Activated T-cell treated with anti-CD3 and anti-CD28 coated beads, Interleukin-2, amount 50 U/mL, for 4 hours (primary cell): ENCODE measurements at regions not wholly inside any gene's neighbourhood (a gene's known extent, or its start where the extent isn't known, plus 50 kb on each side); places are given as distances from the start of the nearest gene placed in this dataset.
A peak's percentile ranks its signal among the peaks of the same experiment; 100 is the strongest.
"Not testable (repeated sequence)": the region's sequence is repeated elsewhere in the genome, so short reads cannot be mapped to it uniquely, and the experiment has no call there.

Source experiments
- ATAC-seq, 2 donors: fragments of 200-7000 bp; cut with Tn5 transposase; one replicate each; pipeline ENCODE4 v1.10.0; 2021
- DNase-seq: peaks from one replicate; pipeline ENCODE4 v3.0.0-alpha.2; 2020
- H3K27me3 Mint-ChIP-seq: one replicate; pipeline ENCODE4 v1.8.0; 2021; ENCODE audit warnings: low read depth, mixed read lengths
- H3K36me3 Mint-ChIP-seq: one replicate; pipeline ENCODE4 v1.8.0; 2022; ENCODE audit warnings: mixed read lengths; ENCODE audit not compliant: insufficient read depth
- H3K4me1 Mint-ChIP-seq: one replicate; pipeline ENCODE4 v1.8.0; 2021; ENCODE audit warnings: low read depth, mixed read lengths
- H3K4me3 Mint-ChIP-seq: one replicate; pipeline ENCODE4 v1.8.0; 2021; ENCODE audit warnings: mild to moderate bottlenecking, moderate library complexity, mixed read lengths
- H3K9me3 Mint-ChIP-seq: one replicate; pipeline ENCODE4 v1.8.0; 2021; ENCODE audit warnings: mixed read lengths

DNA sequence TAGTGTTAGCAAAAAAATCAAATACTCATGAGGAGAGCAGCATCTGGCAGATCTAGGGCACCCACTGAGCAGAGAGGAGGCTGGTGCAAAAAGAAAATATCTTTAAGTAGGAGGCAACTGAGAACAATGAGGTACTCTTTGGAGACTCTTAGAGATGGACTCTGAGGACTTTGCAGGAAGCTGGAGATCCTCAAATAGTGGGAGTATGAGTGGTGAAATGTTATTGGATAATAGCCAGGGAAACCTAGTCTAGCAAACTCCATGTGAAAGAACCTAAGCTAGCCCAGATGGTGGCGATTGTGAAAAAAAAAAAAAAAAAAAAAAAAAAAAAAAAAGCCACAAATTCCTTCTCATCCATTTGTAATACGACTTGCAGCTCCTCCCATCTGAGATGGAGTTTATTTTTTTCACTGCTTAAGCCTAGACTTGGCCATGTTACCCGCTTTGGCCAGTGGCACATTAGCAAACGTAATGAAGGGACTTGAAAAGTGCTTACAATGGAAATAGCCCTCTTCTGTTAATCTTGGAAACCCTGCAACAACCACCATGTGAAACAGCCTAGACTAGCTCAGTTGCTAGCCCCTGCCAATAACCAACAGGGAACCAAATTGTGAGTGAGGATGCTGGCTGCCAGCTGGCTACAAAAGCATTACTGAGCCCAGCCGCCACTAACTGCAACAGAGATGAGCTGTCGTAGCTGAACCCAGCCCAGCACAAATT is 476.2 kb downstream of the KLF12 start:
- no peak overlapping the region for H3K4me3 Mint-ChIP-seq
- DNase-seq (no peak), ATAC-seq (no peak)
- no peaks in the 10 kb centered on the region for H3K4me1 Mint-ChIP-seq
- H3K36me3 Mint-ChIP-seq: no peaks in the 10 kb centered on the region
- no peaks in the 10 kb centered on the region for H3K27me3 Mint-ChIP-seq
- H3K9me3 Mint-ChIP-seq: no peaks in the 10 kb centered on the region

DNA sequence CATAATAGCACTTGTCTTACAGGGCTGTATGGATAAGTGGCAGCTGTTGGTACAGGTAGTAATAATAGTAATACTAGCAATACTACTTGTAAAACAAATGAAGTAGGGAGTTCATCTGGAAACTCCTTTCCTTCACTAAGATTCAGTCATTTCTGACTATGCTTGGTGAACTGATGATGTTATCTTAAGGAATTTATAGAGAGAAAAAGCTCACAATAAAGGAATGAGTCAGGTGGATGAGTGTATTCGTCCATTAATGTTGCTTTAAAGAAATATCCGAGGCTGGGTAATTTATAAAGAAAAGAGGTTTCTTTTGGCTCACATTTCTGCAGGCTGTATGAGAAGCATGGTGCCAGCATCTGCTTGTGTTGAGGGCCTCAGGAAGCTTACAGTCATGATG is 477.3 kb downstream of the KLF12 start:
- H3K9me3 Mint-ChIP-seq: no peaks in the 10 kb centered on the region
- H3K4me1 Mint-ChIP-seq: no peaks in the 10 kb centered on the region
- no peaks in the 10 kb centered on the region for H3K36me3 Mint-ChIP-seq

DNA sequence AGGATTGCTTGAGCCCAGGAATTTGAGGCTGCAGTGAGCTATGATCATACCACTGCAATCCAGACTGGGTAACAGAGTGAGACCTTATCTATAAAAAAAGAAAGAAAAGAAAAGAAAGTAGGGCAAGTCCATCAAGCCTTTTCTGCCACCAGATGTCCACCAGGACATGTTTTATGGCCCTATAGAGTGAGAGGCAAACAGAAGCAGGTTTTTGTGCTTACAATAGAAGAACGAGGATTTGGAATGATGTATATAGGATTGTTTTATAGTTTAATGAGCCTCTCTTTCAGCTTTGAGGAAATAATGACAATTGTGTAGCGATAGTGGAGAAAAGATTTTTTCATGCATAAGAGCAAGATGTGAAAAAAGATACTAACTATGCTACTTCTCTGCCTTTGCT is 480.5 kb downstream of the KLF12 start:
- H3K4me1 Mint-ChIP-seq: no peaks in the 10 kb centered on the region
- peaks cover 4% of the 10 kb centered on the region for H3K9me3 Mint-ChIP-seq

More for the DNA sequence above, 477.3 kb downstream of the KLF12 start:
- ATAC-seq: no peak
- DNase-seq: no peak
- Mint-ChIP-seq H3K4me3 (no peak overlapping the region), H3K27me3 (no peaks in the 10 kb centered on the region)

DNA sequence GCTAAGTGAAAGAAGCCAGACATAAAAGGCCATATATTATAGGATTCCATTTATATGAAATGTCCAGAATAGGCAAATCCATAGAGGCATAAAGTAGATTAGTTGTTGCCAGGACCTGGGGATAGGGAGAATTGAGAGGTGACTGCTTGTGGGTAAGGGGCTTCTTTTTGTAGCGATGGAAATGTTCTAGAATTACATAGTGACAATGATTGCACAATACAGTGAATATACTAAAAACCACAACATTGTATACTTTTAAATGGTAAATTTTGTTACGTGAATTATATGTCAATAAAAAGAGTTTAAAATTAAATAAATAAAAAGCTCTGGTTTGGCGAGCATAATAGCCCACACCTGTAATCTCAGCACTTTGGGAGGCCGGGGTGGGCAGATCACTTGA is 486.8 kb downstream of the KLF12 start:
- H3K9me3 Mint-ChIP-seq: peaks cover 7% of the 10 kb centered on the region
- no peaks in the 10 kb centered on the region for H3K4me1 Mint-ChIP-seq
- peaks cover 2% of the 10 kb centered on the region for H3K27me3 Mint-ChIP-seq
- H3K36me3 Mint-ChIP-seq: no peaks in the 10 kb centered on the region
- no peak overlapping the region for H3K4me3 Mint-ChIP-seq
- DNase-seq: no peak
- ATAC-seq: no peak

More for the DNA sequence above, 480.5 kb downstream of the KLF12 start:
- H3K4me3 Mint-ChIP-seq: no peak overlapping the region
- no peaks in the 10 kb centered on the region for H3K36me3 Mint-ChIP-seq
- peaks cover 2% of the 10 kb centered on the region for H3K27me3 Mint-ChIP-seq
- DNase-seq (no peak), ATAC-seq (no peak)

DNA sequence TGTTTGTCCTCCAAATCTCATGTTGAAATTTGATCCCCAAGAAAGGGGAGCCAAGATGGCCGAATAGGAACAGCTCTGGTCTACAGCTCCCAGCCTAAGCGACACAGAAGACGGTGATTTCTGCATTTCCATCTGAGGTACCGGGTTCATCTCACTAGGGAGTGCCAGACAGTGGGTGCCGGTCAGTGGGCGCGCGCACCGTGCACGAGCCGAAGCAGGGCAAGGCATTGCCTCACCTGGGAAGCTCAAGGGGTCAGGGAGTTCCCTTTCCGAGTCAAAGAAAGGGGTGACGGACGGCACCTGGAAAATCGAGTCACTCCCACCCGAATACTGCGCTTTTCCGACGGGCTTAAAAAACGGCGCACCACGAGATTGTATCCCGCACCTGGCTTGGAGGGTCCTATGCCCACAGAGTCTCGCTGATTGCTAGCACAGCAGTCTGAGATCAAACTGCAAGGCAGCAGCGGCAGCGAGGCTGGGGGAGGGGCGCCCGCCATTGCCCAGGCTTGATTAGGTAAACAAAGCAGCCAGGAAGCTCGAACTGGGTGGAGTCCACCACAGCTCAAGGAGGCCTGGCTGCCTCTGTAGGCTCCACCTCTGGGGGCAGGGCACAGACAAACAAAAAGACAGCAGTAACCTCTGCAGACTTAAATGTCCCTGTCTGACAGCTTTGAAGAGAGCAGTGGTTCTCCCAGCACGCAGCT is 493.6 kb downstream of the KLF12 start:
- H3K36me3 Mint-ChIP-seq, H3K9me3 Mint-ChIP-seq, H3K27me3 Mint-ChIP-seq, H3K4me1 Mint-ChIP-seq, H3K4me3 Mint-ChIP-seq, DNase-seq, ATAC-seq: not testable (repeated sequence)

DNA sequence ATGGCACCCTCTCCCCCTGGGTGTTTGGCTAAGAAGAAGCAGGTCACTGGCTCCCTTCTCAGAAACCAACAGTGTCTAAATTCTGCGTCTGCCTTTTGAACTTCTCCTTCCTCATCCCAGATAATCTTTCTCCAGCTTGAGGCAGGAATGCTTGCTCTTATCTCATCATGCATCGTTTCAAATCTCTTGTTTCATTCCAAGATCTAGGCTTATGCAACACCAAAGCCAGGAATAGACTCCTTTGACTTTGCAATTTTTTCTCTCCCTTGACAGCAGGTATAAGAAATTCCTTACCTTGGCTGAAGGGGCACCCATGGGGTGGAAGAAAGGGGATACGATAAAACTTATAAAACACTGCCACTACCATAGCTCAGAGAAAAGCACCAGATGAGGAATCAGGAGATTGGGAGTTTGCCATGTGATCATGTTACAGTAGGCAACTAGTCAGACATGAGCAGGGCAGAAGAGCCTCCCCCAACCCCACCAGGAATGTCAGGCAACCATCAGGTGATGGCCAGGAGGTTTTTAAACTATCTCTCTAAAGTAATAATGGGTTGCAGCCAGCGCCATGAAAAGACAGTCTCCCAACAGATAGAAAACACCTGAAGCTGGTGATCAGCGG is 498.9 kb downstream of the KLF12 start:
- H3K27me3 Mint-ChIP-seq: peaks cover 2% of the 10 kb centered on the region
- no peak overlapping the region for H3K4me3 Mint-ChIP-seq
- no peak for DNase-seq
- no peaks in the 10 kb centered on the region for H3K36me3 Mint-ChIP-seq
- ATAC-seq: no peak
- H3K4me1 Mint-ChIP-seq: peaks cover 15% of the 10 kb centered on the region
- no peaks in the 10 kb centered on the region for H3K9me3 Mint-ChIP-seq

DNA sequence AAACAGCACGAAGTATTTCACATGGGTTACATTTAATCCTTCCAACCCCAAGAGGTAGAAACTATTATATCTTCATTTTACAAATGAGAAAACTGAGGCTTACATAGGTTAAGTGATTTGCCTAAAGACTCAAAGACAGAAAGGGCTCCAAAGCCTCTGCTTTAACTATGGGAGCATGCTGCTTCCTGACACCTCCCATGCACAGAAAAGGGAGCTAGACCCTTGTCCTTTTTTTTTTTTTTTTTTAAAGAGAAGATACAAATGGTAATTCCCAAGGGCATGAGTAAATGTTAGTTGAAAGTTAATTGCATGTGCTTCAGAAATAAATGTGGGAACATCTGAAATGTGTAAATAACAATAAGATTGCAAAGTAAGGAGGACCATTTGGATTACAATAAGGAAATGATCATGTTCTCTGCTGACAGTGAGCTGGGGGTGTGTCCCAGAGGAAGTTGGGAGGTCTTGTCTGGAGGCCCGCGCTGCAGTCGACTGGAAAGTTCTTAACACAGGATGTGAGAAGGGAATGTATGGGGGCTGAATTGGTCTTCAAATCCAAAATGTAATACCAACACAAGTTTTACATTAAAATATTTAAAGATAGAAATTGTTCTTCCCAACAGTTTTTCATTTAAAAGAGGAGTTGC is 500.3 kb downstream of the KLF12 start:
- ATAC-seq: no peak
- no peak overlapping the region for H3K4me3 Mint-ChIP-seq
- H3K36me3 Mint-ChIP-seq: no peaks in the 10 kb centered on the region
- H3K4me1 Mint-ChIP-seq: peaks cover 15% of the 10 kb centered on the region
- H3K9me3 Mint-ChIP-seq: no peaks in the 10 kb centered on the region
- DNase-seq: no peak
- H3K27me3 Mint-ChIP-seq: peaks cover 2% of the 10 kb centered on the region

DNA sequence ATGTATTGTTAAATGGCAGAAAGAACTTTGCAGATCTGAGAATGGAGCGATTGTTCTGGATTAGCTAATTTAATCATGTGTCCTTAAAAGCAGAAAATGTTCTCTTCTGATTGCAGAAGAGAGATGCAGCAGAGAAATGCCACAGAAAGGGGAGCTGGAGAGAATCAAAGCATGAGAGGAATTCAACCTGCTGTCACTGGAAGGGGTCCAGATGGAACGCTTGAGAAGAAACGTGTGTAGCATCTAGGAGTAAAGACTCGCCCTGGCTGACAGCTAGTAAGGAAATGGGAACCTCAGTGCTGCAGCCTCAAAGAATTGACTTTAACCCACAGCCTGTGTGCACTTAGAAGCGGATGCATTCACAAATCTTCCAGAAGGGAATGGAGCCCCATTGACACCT is 502.8 kb downstream of the KLF12 start:
- Mint-ChIP-seq H3K36me3 (peaks cover 2% of the 10 kb centered on the region), H3K9me3 (no peaks in the 10 kb centered on the region), H3K4me1 (peaks cover 18% of the 10 kb centered on the region), H3K27me3 (no peaks in the 10 kb centered on the region), H3K4me3 (no peak overlapping the region)
- ATAC-seq (no peak), DNase-seq (no peak)

DNA sequence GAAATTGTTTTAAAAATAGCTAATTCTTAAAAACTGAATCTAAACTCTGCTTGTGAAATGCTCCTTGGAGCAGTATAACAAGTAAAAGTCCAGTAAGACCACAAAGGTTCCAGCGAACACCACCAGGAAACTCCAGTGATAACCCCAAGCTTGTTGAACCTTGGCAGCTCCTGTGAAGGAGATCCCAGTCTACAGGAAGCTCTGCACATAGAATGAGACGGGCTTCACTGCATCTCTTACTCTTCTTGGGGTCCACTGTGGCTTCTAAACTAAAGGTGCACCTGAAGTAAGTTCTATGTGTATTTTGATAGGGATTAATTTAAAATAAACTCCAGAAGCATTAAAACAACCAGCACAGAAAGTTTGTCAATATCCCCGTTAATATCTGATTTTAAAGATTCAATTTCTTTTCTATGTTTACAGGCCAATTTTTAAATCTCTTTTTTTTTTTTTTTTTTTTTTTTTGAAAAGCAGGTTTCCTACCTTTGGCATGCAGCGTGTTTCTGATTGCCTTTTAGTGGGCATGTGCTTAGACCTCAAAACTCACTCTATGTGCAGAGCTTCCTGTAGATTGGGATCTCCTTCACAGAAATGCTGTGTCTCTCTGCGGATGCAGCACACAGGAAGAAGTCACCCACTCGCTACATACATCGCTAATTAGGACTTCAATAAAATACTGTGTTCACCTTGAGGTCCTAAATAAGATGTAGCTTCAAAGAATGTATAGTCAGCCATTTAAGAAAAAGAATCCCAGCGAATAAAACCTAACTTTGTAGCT is 508.5 kb downstream of the KLF12 start:
- Mint-ChIP-seq H3K4me3 (no peak overlapping the region), H3K9me3 (no peaks in the 10 kb centered on the region), H3K4me1 (peaks cover 36% of the 10 kb centered on the region), H3K36me3 (peaks cover 2% of the 10 kb centered on the region), H3K27me3 (no peaks in the 10 kb centered on the region)
- DNase-seq: no peak
- ATAC-seq: peak; percentile 28 to 60

DNA sequence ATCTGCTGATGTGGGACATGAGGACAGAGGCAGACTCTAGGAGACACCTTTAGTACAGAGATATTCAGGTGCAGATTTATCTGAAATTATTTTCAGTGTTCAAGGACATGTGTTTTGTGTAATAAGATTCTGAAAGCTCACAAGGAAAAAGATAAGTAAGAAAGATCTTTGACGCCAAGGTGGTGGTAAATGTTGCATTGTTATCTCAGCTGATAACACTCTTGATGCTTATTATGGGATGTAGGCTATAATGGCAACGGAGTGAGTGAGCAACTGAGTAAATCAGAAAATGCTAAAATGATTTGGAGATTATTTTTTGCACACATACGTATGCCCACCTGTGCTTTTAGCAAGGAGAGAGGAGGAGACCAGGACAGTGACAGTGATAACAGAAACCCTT is 510.9 kb downstream of the KLF12 start:
- ATAC-seq: no peak
- H3K9me3 Mint-ChIP-seq: no peaks in the 10 kb centered on the region
- H3K4me3 Mint-ChIP-seq: no peak overlapping the region
- no peak for DNase-seq
- peaks cover 36% of the 10 kb centered on the region for H3K4me1 Mint-ChIP-seq
- no peaks in the 10 kb centered on the region for H3K36me3 Mint-ChIP-seq
- no peaks in the 10 kb centered on the region for H3K27me3 Mint-ChIP-seq

DNA sequence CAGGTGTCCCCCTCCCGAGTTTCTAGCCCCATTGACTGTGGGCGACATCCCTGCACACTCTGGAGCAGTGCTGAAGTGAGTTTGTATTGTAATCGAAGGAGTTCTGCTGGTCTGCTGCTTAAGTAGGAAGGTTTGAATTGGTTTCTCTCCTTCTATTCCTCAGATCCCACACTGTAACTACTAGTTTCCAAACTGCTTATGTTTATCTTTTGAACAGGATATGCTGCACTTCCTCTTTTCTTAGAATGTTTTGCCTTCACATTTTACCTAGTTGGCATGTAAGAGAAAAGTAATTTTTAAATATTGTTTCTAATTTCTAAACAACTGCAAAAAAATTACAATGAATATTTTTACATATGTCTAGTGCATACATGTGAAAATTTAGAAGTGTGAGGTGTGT is 511.8 kb downstream of the KLF12 start:
- Mint-ChIP-seq H3K36me3 (no peaks in the 10 kb centered on the region), H3K27me3 (peaks cover under 1% of the 10 kb centered on the region), H3K4me1 (peaks cover 36% of the 10 kb centered on the region), H3K4me3 (no peak overlapping the region), H3K9me3 (no peaks in the 10 kb centered on the region)
- no peak for DNase-seq
- no peak for ATAC-seq

DNA sequence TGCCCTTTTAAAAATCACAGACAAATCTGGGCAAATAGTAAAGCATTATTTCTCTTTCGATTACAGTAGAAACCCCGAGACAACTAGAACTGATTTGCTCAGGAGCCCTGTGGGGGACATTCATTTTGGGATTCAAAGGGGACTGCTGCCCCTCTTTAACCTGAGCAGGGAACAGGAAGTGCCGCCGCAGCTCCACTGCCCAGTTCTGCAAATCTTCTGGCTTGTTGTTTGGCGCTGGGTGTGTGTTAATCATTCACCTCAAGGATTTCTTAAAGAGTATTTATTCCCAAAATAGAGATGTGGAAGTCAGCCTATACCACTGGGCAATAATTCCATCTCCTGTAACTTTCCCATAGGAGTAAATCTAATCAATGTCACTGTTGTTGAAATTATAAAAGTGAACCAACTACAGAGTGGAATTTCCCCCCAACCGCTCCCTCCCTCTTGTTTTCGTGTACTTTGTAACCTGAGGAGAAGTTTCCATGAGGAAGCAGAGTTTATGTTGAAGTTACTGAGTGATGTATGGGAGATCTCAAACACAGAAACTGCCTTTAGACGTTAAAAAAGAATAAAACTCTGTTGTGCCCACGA is 515.8 kb downstream of the KLF12 start:
- Mint-ChIP-seq H3K4me3 (no peak overlapping the region), H3K9me3 (no peaks in the 10 kb centered on the region), H3K36me3 (no peaks in the 10 kb centered on the region), H3K4me1 (peaks cover 14% of the 10 kb centered on the region), H3K27me3 (peaks cover 3% of the 10 kb centered on the region)
- no peak for ATAC-seq
- DNase-seq: no peak

DNA sequence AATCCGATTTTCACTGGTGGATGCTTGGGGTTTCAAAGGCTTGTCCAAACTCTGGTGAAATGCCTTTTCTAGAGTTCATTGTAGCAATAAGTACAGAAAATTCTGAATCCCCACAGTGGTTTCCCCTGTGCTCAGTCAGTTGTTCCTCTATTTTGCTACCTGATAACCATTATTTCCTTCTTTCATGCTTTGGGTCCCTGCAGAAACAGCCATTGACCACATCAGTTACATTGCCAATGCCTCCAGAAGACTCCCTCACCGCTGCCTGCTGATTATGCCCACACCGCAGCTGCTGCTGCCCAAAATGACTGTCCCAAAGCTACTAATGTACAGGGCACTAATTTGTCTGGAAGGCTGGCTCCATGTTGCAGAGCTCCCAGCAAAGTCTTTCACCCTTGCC is 517.3 kb downstream of the KLF12 start:
- Mint-ChIP-seq H3K9me3 (peaks cover 3% of the 10 kb centered on the region), H3K4me3 (no peak overlapping the region), H3K27me3 (peaks cover 3% of the 10 kb centered on the region), H3K36me3 (no peaks in the 10 kb centered on the region), H3K4me1 (peaks cover 3% of the 10 kb centered on the region)
- DNase-seq (no peak), ATAC-seq (no peak)
